ENCODE measurements at regions not wholly inside any gene's neighbourhood (a gene's known extent, or its start where the extent isn't known, plus 50 kb on each side); places are given as distances from the start of the nearest gene placed in this dataset.
"Not testable (repeated sequence)": the region's sequence is repeated elsewhere in the genome, so short reads cannot be mapped to it uniquely, and the experiment has no call there.

DNA sequence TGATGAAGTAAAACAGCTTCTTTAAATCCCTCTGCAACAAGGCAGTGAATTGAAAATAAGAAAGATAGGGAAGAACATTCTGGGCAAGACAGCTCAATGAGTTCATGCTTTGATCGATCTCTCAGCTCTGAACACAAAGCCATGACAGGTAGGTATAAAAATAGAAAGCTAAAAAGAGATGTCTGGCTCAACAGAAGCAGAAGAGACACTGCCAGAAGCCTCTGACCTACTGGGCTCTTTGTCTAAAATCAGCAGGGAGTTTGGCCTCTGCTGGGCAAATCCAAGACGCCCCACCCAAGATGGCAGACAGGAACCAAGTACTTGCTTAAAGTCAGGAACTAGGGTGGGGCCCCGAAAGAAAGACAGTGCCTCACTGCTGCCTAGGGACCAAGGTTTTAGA, 2684.1 kb upstream of the TPTE start:
- DNase-seq; H3K4me3 ChIP-seq; H3K27ac ChIP-seq; H3K4me1 ChIP-seq; H3K36me3 ChIP-seq; H3K27me3 ChIP-seq; ATAC-seq; intact Hi-C loops (cut with DNase I); H3K9me3 ChIP-seq: not testable (repeated sequence)
- no CpG with 5 or more reads among the region's 3 CpGs for WGBS (ENCODE audit: insufficient coverage, low coverage, low lambda C conversion rate, missing lambda C conversion rate)

DNA sequence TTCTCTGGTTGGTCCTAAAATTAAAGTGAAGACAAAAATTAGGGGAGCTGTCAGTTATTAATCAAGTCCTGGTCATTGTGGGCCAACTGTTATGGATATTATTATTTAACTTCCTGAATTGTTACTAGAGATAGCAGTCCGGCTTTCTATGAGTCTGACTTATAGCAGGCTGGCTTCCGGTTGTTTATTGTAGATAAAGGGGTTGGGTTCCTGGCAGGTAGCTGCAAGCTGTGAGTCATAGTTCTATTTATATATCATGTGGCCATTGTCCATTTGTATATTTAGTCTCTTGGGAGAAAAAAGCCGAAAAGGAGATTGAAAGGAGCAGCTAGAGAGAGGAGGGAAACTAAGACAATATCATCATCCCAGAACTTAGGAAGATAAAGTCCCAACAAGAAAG, 2668.0 kb upstream of the TPTE start:
- peak in 1 of 4 donors; percentile 68 for ATAC-seq
- not testable (repeated sequence) for H3K36me3 ChIP-seq

DNA sequence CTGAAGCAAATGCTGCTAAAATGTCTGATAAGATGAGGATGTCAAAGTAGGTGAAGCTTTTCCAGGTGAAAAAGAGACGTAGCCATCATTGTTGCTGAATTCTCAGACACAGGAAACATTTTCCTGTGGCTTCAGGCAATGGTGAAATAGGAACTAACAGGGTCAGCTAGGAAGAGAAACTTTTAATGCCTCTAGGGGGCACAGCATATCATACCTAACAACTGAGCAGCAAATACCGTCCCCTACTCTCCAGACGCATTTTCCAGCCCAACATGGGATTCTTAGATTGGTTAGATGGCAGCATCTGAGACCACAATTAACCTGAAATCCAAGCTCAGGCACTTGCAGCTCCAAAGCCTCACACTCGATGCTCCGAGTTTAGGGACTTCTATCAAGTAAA, 2667.5 kb upstream of the TPTE start:
- H3K27me3 ChIP-seq; H3K36me3 ChIP-seq; H3K4me1 ChIP-seq; H3K27ac ChIP-seq; H3K4me3 ChIP-seq; H3K9me3 ChIP-seq; intact Hi-C loops (cut with DNase I); ATAC-seq; DNase-seq: not testable (repeated sequence)
- whole genome bisulfite sequencing (ENCODE audit: insufficient coverage, low coverage, low lambda C conversion rate, missing lambda C conversion rate): no CpG with 5 or more reads among the region's 5 CpGs

More for the DNA sequence above, 2668.0 kb upstream of the TPTE start:
- H3K9me3 ChIP-seq; DNase-seq; H3K4me3 ChIP-seq; H3K27me3 ChIP-seq; H3K27ac ChIP-seq; intact Hi-C loops (cut with DNase I); H3K4me1 ChIP-seq: not testable (repeated sequence)
- WGBS (ENCODE audit: insufficient coverage, low coverage, low lambda C conversion rate, missing lambda C conversion rate): no CpG with 5 or more reads among the region's 3 CpGs

Small RNA genes in the stretch of these regions (small RNA-seq; reads per million reads assigned to genes)
- gene RF00614: 0 reads per million in 2 experiments
